G401 (cell line): ENCODE measurements at regions not wholly inside any gene's neighbourhood (a gene's known extent, or its start where the extent isn't known, plus 50 kb on each side); places are given as distances from the start of the nearest gene placed in this dataset.
"Not testable (repeated sequence)": the region's sequence is repeated elsewhere in the genome, so short reads cannot be mapped to it uniquely, and the experiment has no call there.

Experiments
- DNase-seq: peaks from one replicate; pipeline ENCODE4 v3.0.0-alpha.2; 2015; ENCODE audit warnings: low spot score
- in situ Hi-C: cut with HindIII; loops from 2 replicates; pipeline ENCODE4 v1.10.0; 2016; ENCODE audit warnings: low sequenced_read_pairs, mixed read lengths

GRCh38 chr12:33514893-33515292 lies 75.3 kb upstream of the SYT10 start:
- no peak for DNase-seq
- in situ Hi-C loops: no loop called here

- in situ Hi-C loops: no loop called here
- no peak for DNase-seq
Observed at GRCh38 chr12:33519566-33519965, 79.9 kb upstream of the SYT10 start.

- DNase-seq, in situ Hi-C loops: not testable (repeated sequence)
Observed at GRCh38 chr12:33520505-33521302, 81.1 kb upstream of the SYT10 start.

GRCh38 chr12:33529031-33529430 lies 89.4 kb upstream of the SYT10 start:
- DNase-seq: no peak
- in situ Hi-C loops: no loop called here

GRCh38 chr12:33529810-33530209 lies 90.2 kb upstream of the SYT10 start:
- no peak for DNase-seq
- in situ Hi-C loops: no loop called here

- in situ Hi-C loops: no loop called here
- DNase-seq: no peak
Observed at GRCh38 chr12:33531261-33531660, 91.6 kb upstream of the SYT10 start.

- in situ Hi-C loops: no loop called here
- no peak for DNase-seq
Observed at GRCh38 chr12:33533527-33533926, 93.9 kb upstream of the SYT10 start.

GRCh38 chr12:33536431-33536830 lies 96.8 kb upstream of the SYT10 start:
- in situ Hi-C loops: no loop called here

GRCh38 chr12:33546004-33546403 lies 106.4 kb upstream of the SYT10 start:
- DNase-seq: no peak
- in situ Hi-C loops: no loop called here

More at GRCh38 chr12:33536431-33536830, 96.8 kb upstream of the SYT10 start:
- no peak for DNase-seq

- DNase-seq: no peak
- in situ Hi-C loops: no loop called here
Observed at GRCh38 chr12:33547084-33547483, 107.5 kb upstream of the SYT10 start.

GRCh38 chr12:33550214-33550613 lies 110.6 kb upstream of the SYT10 start:
- in situ Hi-C loops, DNase-seq: not testable (repeated sequence)

- DNase-seq: no peak
- in situ Hi-C loops: no loop called here
Observed at GRCh38 chr12:33551006-33551405, 111.4 kb upstream of the SYT10 start.

- in situ Hi-C loops: no loop called here
- DNase-seq: no peak
Observed at GRCh38 chr12:33555128-33555527, 115.5 kb upstream of the SYT10 start.

GRCh38 chr12:33560653-33561208 lies 121.1 kb upstream of the SYT10 start:
- DNase-seq: no peak
- in situ Hi-C loops: no loop called here

GRCh38 chr12:33562401-33562800 lies 122.8 kb upstream of the SYT10 start:
- in situ Hi-C loops: no loop called here
- no peak for DNase-seq

- in situ Hi-C loops: no loop called here
- no peak for DNase-seq
Observed at GRCh38 chr12:33566403-33566802, 126.8 kb upstream of the SYT10 start.

GRCh38 chr12:33575346-33575745 lies 135.7 kb upstream of the SYT10 start:
- DNase-seq: no peak
- in situ Hi-C loops: no loop called here

GRCh38 chr12:33581613-33582122 lies 142.0 kb upstream of the SYT10 start:
- no peak for DNase-seq
- in situ Hi-C loops: no loop called here

GRCh38 chr12:33586576-33586975 lies 147.0 kb upstream of the SYT10 start:
- in situ Hi-C loops: no loop called here

GRCh38 chr12:33587354-33587753 lies 147.7 kb upstream of the SYT10 start:
- in situ Hi-C loops: no loop called here
- DNase-seq: no peak

More at GRCh38 chr12:33586576-33586975, 147.0 kb upstream of the SYT10 start:
- no peak for DNase-seq
